Lung (tissue), 11 donors: ENCODE measurements at regions not wholly inside any gene's neighbourhood (a gene's known extent, or its start where the extent isn't known, plus 50 kb on each side); places are given as distances from the start of the nearest gene placed in this dataset.

Source experiments
- ATAC-seq: fragments of 200-7000 bp; cut with Tn5 transposase; one replicate; pipeline ENCODE4 v1.9.1; 2020; ENCODE audit warnings: moderate number of reproducible peaks; ENCODE audit not compliant: insufficient read depth, low FRiP score
- DNase-seq, 3 donors: peaks; one replicate each; pipeline ENCODE4 v3.0.0-alpha.2; 2013 to 2017
- H3K27ac ChIP-seq, 2 donors: one replicate each; pipeline ENCODE4 v1.5.1; 2013; ENCODE audit warnings: mild to moderate bottlenecking in 2 of 2, moderate library complexity in 2 of 2, control low read depth in 1 of 2, inconsistent platforms in 1 of 2, low read depth in 1 of 2, low read length in 1 of 2
- H3K27me3 ChIP-seq, 3 donors: one replicate each; pipeline ENCODE4 v1.5.1; 2013; ENCODE audit warnings: low read length in 2 of 3; ENCODE audit not compliant: control insufficient read depth in 3 of 3, insufficient read depth in 3 of 3
- H3K36me3 ChIP-seq, 4 donors: one replicate each; pipeline ENCODE4 v1.5.1; 2013; ENCODE audit warnings: low read length in 4 of 4, mild to moderate bottlenecking in 1 of 4, moderate library complexity in 1 of 4; ENCODE audit not compliant: control insufficient read depth in 4 of 4, insufficient read depth in 4 of 4
- H3K4me1 ChIP-seq, 5 donors: one replicate each; pipeline ENCODE4 v1.5.1; 2013; ENCODE audit warnings: low read length in 5 of 5, mild to moderate bottlenecking in 2 of 5, moderate library complexity in 1 of 5; ENCODE audit not compliant: control insufficient read depth in 5 of 5, insufficient read depth in 5 of 5
- H3K4me3 ChIP-seq: one replicate; pipeline ENCODE4 v1.5.1; 2013; ENCODE audit warnings: mild to moderate bottlenecking, control low read depth, moderate library complexity
- H3K9ac ChIP-seq, 2 donors: one replicate each; pipeline ENCODE4 v1.5.1; 2013; ENCODE audit warnings: low read length in 2 of 2, control low read depth in 1 of 2; ENCODE audit not compliant: insufficient read depth in 1 of 2
- H3K9me3 ChIP-seq, 4 donors: one replicate each; pipeline ENCODE4 v1.5.1; 2013; ENCODE audit warnings: low read length in 3 of 4, mild to moderate bottlenecking in 1 of 4, moderate library complexity in 1 of 4; ENCODE audit not compliant: control insufficient read depth in 4 of 4, insufficient read depth in 3 of 4
- CTCF ChIP-seq: IDR thresholded peaks from 2 replicates; pipeline ENCODE4 v1.5.1; 2012; ENCODE audit warnings: mild to moderate bottlenecking; ENCODE audit errors: control extremely low read depth, extremely low read depth
- WGBS, 2 donors: extraction: QIAGEN DNeasy Blood & Tissue Kit; methylation state at CpG; one replicate each; pipeline ENCODE4 v1.1.7; 2013; 5-methylcytosine and 5-hydroxymethylcytosine counted together
- donor health status: control.
- donor health status: control.
- donor health status: Bipolar disorder and iron deficiency.
- donor health status: healthy.
- donor health status: DM: yes; HTN: yes; CAD: no.

- H3K36me3 ChIP-seq, result no peaks in the 10 kb centered on the region
- no peak for ATAC-seq
- no peak overlapping the region for H3K4me3 ChIP-seq
- no peaks in the 10 kb centered on the region for H3K9me3 ChIP-seq
- 95 to 99% methylated on average over 2 of the region's 2 CpGs for WGBS, 2 donors
- TF ChIP-seq CTCF, result no peak
- no peak for DNase-seq
- H3K27me3 ChIP-seq, result peaks cover 0 to 23% (median 0%) of the 10 kb centered on the region in 3 donors
- no peak overlapping the region for H3K27ac ChIP-seq
- peaks cover 0 to 15% (median 2%) of the 10 kb centered on the region in 5 donors for H3K4me1 ChIP-seq
- H3K9ac ChIP-seq, result no peak overlapping the region
These were observed 191.8 kb downstream of the KDR start for GRCh38 chr4:54933579-54933978.

- peak in 1 of 3 donors; percentile 28 for DNase-seq
- TF ChIP-seq CTCF, result no peak
- Histone ChIP-seq H3K9ac (no peak overlapping the region), H3K4me3 (no peak overlapping the region), H3K9me3 (no peaks in the 10 kb centered on the region), H3K4me1 (peaks cover 0 to 6% (median 2%) of the 10 kb centered on the region in 5 donors), H3K27ac (peak overlapping the region in 1 of 2 donors; percentile 39), H3K36me3 (no peaks in the 10 kb centered on the region), H3K27me3 (peaks cover 0 to 15% (median 0%) of the 10 kb centered on the region in 3 donors)
- ATAC-seq, result no peak
- 26 to 27% methylated on average over 6 of the region's 6 CpGs for WGBS, 2 donors
These were observed 195.2 kb downstream of the KDR start for GRCh38 chr4:54930226-54930625.

- H3K4me1 ChIP-seq, result peaks cover 0 to 6% (median 2%) of the 10 kb centered on the region in 5 donors
- peaks cover 0 to 15% (median 0%) of the 10 kb centered on the region in 3 donors for H3K27me3 ChIP-seq
- no peaks in the 10 kb centered on the region for H3K36me3 ChIP-seq
- peaks cover 0 to 5% (median 0%) of the 10 kb centered on the region in 4 donors for H3K9me3 ChIP-seq
- no peak overlapping the region for H3K9ac ChIP-seq
- no peak for TF ChIP-seq CTCF
- WGBS, 2 donors, result 53 to 78% methylated on average over 4 of the region's 4 CpGs
- H3K4me3 ChIP-seq, result no peak overlapping the region
- H3K27ac ChIP-seq, result peak overlapping the region; percentile 26 to 39
- ATAC-seq, result no peak
- DNase-seq, result no peak
These were observed 195.9 kb downstream of the KDR start for GRCh38 chr4:54929459-54929858.

GRCh38 chr4:54924891-54925290 is 200.5 kb downstream of the KDR start:
- DNase-seq, result no peak
- Histone ChIP-seq H3K27me3 (no peaks in the 10 kb centered on the region), H3K4me3 (no peak overlapping the region), H3K9ac (no peak overlapping the region), H3K9me3 (peaks cover 0 to 5% (median 1%) of the 10 kb centered on the region in 4 donors), H3K4me1 (peaks cover 0 to 4% (median 0%) of the 10 kb centered on the region in 5 donors), H3K36me3 (no peaks in the 10 kb centered on the region), H3K27ac (no peak overlapping the region)
- no peak for ATAC-seq
- TF ChIP-seq CTCF, result no peak
